ENCODE measurements at regions not wholly inside any gene's neighbourhood (a gene's known extent, or its start where the extent isn't known, plus 50 kb on each side); places are given as distances from the start of the nearest gene placed in this dataset.
A peak's percentile ranks its signal among the peaks of the same experiment; 100 is the strongest.

GRCh38 chr5:40165789-40166728 is 513.7 kb upstream of the PTGER4 start:
- Histone ChIP-seq H3K9me3 (replicated peaks in 1 of 11) (peaks cover 6 to 12% (median 10%) of the 10 kb centered on the region in 11 experiments; a peak in 17 of 22 replicates), H3K4me1 (peaks cover 0 to 16% (median 13%) of the 10 kb centered on the region in 10 experiments; a peak in 15 of 20 replicates), H4K20me1 (no peaks in the 10 kb centered on the region), H3K27me3 (no peaks in the 10 kb centered on the region), H3K4me3 (no peak overlapping the region), H3K27ac (no peak overlapping the region), H3K9ac (no peak overlapping the region), H3K4me2 (peak overlapping the region in 10 of 11 experiments; percentile 9 to 63 (median 46); a peak in 18 of 22 replicates), H3K36me3 (no peaks in the 10 kb centered on the region)
- no peak for TF ChIP-seq Cebpa-rat (IDR thresholded peaks at IDR 0.05)

- no peak overlapping the region for H3K9ac ChIP-seq
- H3K4me3 ChIP-seq = no peak overlapping the region
- H3K4me2 ChIP-seq = peak overlapping the region in 10 of 11 experiments; percentile 9 to 63 (median 46); a peak in 18 of 22 replicates
- no peak overlapping the region for H3K27ac ChIP-seq
- peaks cover 1 to 8% (median 4%) of the 10 kb centered on the region in 11 experiments; a peak in 17 of 22 replicates for H3K9me3 ChIP-seq (replicated peaks in 1 of 11)
- no peaks in the 10 kb centered on the region for H3K27me3 ChIP-seq
- H4K20me1 ChIP-seq = no peaks in the 10 kb centered on the region
- TF ChIP-seq Cebpa-rat (IDR thresholded peaks at IDR 0.05) = no peak
- no peaks in the 10 kb centered on the region for H3K36me3 ChIP-seq
- peaks cover 0 to 16% (median 13%) of the 10 kb centered on the region in 10 experiments; a peak in 15 of 20 replicates for H3K4me1 ChIP-seq
These were observed 514.5 kb upstream of the PTGER4 start for GRCh38 chr5:40165106-40165788.

- Histone ChIP-seq H3K27ac (no peak overlapping the region), H3K9ac (no peak overlapping the region), H4K20me1 (no peaks in the 10 kb centered on the region), H3K4me1 (peaks cover 0 to 4% (median 3%) of the 10 kb centered on the region in 10 experiments; a peak in 15 of 20 replicates), H3K4me2 (no peak overlapping the region), H3K4me3 (no peak overlapping the region), H3K27me3 (no peaks in the 10 kb centered on the region), H3K36me3 (no peaks in the 10 kb centered on the region), H3K9me3 (replicated peaks in 1 of 11) (no peaks in the 10 kb centered on the region)
- TF ChIP-seq Cebpa-rat (IDR thresholded peaks at IDR 0.05) = no peak
These were observed 519.3 kb upstream of the PTGER4 start for GRCh38 chr5:40160435-40160834.

- H4K20me1 ChIP-seq = no peaks in the 10 kb centered on the region
- no peaks in the 10 kb centered on the region for H3K36me3 ChIP-seq
- H3K4me1 ChIP-seq = no peaks in the 10 kb centered on the region
- no peak overlapping the region for H3K4me3 ChIP-seq
- no peak overlapping the region for H3K27ac ChIP-seq
- no peak for TF ChIP-seq Cebpa-rat (IDR thresholded peaks at IDR 0.05)
- H3K4me2 ChIP-seq = no peak overlapping the region
- H3K9ac ChIP-seq = no peak overlapping the region
- H3K27me3 ChIP-seq = no peaks in the 10 kb centered on the region
- no peaks in the 10 kb centered on the region for H3K9me3 ChIP-seq (replicated peaks in 1 of 11)
These were observed 525.5 kb upstream of the PTGER4 start for GRCh38 chr5:40154194-40154593.

DNA sequence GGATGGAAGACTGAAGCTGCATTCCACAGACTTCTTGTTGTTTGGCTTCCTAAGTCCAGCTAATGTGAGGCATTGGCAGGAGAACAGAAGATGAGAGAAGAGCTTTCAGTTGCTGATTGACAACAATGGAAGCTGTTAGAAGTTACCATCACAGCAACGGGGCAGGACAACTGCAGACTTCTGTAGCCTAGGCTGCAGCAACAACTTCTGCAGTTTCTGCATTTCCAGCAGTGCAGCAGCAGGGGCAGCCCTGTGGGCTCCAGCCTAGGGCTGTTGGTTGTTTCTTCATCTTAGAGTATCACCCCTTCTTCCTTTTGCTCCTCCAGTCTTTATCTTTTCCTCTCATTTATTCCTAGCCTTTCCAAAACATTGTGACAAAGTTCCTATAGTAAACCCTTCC is 528.8 kb upstream of the PTGER4 start:
- H3K4me3 ChIP-seq = no peak overlapping the region
- H3K27me3 ChIP-seq = no peaks in the 10 kb centered on the region
- TF ChIP-seq Cebpa-rat (IDR thresholded peaks at IDR 0.05) = no peak
- no peak overlapping the region for H3K9ac ChIP-seq
- no peak overlapping the region for H3K27ac ChIP-seq
- H3K36me3 ChIP-seq = no peaks in the 10 kb centered on the region
- H3K9me3 ChIP-seq (replicated peaks in 1 of 11) = no peaks in the 10 kb centered on the region
- H4K20me1 ChIP-seq = no peaks in the 10 kb centered on the region
- no peaks in the 10 kb centered on the region for H3K4me1 ChIP-seq
- H3K4me2 ChIP-seq = no peak overlapping the region

DNA sequence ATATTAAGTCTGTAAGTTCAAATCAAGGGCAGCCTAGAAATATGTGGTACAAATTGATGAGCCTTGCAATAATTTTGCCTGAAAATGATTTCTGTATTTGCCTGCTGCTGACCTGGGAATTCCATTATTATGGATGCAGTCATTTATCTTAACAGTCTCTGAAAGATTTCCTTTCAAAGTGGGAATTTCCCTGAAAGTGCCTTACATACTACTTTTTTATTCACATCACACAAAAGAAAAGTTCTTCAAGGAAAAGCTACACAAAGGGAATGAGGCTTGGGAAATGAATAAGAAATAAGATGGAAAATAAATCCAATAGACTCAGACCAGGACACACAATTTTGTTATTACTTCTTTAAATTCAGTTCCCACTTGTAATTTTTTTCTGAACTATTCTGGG is 537.8 kb upstream of the PTGER4 start:
- Histone ChIP-seq H3K27ac (no peak overlapping the region), H4K20me1 (no peaks in the 10 kb centered on the region), H3K4me3 (no peak overlapping the region), H3K9me3 (replicated peaks in 1 of 11) (no peaks in the 10 kb centered on the region; a peak in 1 of 22 replicates), H3K36me3 (no peaks in the 10 kb centered on the region), H3K4me1 (no peaks in the 10 kb centered on the region), H3K27me3 (no peaks in the 10 kb centered on the region), H3K4me2 (no peak overlapping the region), H3K9ac (no peak overlapping the region)
- no peak for TF ChIP-seq Cebpa-rat (IDR thresholded peaks at IDR 0.05)

GRCh38 chr5:40141418-40141817 is 538.3 kb upstream of the PTGER4 start:
- no peaks in the 10 kb centered on the region for H4K20me1 ChIP-seq
- H3K27ac ChIP-seq = no peak overlapping the region
- H3K9me3 ChIP-seq (replicated peaks in 1 of 11) = no peaks in the 10 kb centered on the region; a peak in 1 of 22 replicates
- H3K9ac ChIP-seq = no peak overlapping the region
- no peak overlapping the region for H3K4me2 ChIP-seq
- H3K4me3 ChIP-seq = no peak overlapping the region
- no peaks in the 10 kb centered on the region for H3K27me3 ChIP-seq
- no peaks in the 10 kb centered on the region for H3K36me3 ChIP-seq
- no peak for TF ChIP-seq Cebpa-rat (IDR thresholded peaks at IDR 0.05)
- no peaks in the 10 kb centered on the region for H3K4me1 ChIP-seq

GRCh38 chr5:40137223-40137622 is 542.5 kb upstream of the PTGER4 start:
- H3K36me3 ChIP-seq = no peaks in the 10 kb centered on the region
- no peak overlapping the region for H3K4me2 ChIP-seq
- no peaks in the 10 kb centered on the region for H3K27me3 ChIP-seq
- H3K9ac ChIP-seq = no peak overlapping the region
- no peaks in the 10 kb centered on the region for H3K4me1 ChIP-seq
- H3K9me3 ChIP-seq (replicated peaks in 1 of 11) = no peaks in the 10 kb centered on the region
- no peak overlapping the region for H3K4me3 ChIP-seq
- H4K20me1 ChIP-seq = no peaks in the 10 kb centered on the region
- no peak for TF ChIP-seq Cebpa-rat (IDR thresholded peaks at IDR 0.05)
- H3K27ac ChIP-seq = no peak overlapping the region

DNA sequence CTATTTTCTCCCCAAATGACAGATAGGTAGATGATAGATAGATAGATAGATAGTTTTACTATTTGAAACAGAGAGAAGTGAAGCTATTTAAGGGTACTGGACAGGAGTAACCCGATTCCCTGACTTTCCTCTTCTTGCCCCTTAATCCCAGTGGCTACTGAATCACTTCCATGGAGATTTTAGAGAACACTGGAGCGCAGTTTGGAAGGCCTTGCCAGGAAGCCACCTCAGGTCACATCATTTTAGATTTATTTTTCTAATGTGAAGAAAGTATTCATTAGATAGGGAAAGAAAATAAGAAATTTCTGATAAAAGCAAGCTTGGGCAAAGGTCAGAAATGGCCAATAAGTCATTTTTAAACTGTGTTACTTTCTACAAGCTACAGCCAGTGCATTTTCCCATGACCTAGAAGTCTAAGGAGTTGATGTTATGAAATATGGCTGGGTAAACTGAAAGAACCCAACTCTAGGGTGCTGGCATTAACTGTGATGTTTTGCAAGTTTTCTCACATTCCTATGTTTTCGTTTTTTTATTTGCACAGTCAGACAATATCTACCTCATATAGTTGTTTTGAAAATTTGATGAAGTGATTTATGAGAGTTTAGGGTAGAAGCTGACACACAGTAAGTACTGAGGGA is 544.7 kb upstream of the PTGER4 start:
- Histone ChIP-seq H3K9ac (no peak overlapping the region), H3K4me1 (no peaks in the 10 kb centered on the region), H4K20me1 (no peaks in the 10 kb centered on the region), H3K4me2 (no peak overlapping the region), H3K9me3 (replicated peaks in 1 of 11) (peaks cover 0 to 13% (median 7%) of the 10 kb centered on the region in 11 experiments; a peak in 7 of 22 replicates), H3K27ac (no peak overlapping the region), H3K27me3 (no peaks in the 10 kb centered on the region), H3K4me3 (no peak overlapping the region), H3K36me3 (no peaks in the 10 kb centered on the region)
- no peak for TF ChIP-seq Cebpa-rat (IDR thresholded peaks at IDR 0.05)

Measured in BLaER1 treated with 17β-estradiol and CSF1 and Interleukin-3, amounts not matched to agents 10 nM and 100 nM (cell line).